Astrocyte (in vitro differentiated cells and primary cell): ENCODE measurements at regions not wholly inside any gene's neighbourhood (a gene's known extent, or its start where the extent isn't known, plus 50 kb on each side); places are given as distances from the start of the nearest gene placed in this dataset.

Experiments
- DNase-seq: peaks from one replicate; pipeline ENCODE4 v3.0.0-alpha.2; 2010; ENCODE audit warnings: low read depth
- FAIRE-seq: peaks from 2 replicates; lab custom pipeline; 2011; peaks lifted over from hg19 to GRCh38; lab: Jason Lieb, UNC
- H2AFZ ChIP-seq: 2 replicates; pipeline ENCODE4 v1.6.0; 2012; ENCODE audit warnings: low read depth, low read length, inconsistent platforms
- H3K27ac ChIP-seq: 2 replicates; pipeline ENCODE4 v1.5.1; 2011; ENCODE audit warnings: low read depth, low read length, inconsistent platforms
- H3K27me3 ChIP-seq: 2 replicates; pipeline ENCODE4 v1.6.0; 2011; ENCODE audit warnings: low read length, inconsistent platforms; ENCODE audit not compliant: insufficient read depth
- H3K36me3 ChIP-seq: 2 replicates; pipeline ENCODE4 v1.5.1; 2011; ENCODE audit warnings: low read length, inconsistent platforms; ENCODE audit not compliant: insufficient read depth
- H3K4me1 ChIP-seq: 2 replicates; pipeline ENCODE4 v1.5.1; 2011; ENCODE audit warnings: low read length, inconsistent platforms; ENCODE audit not compliant: insufficient read depth
- H3K4me2 ChIP-seq: 2 replicates; pipeline ENCODE4 v1.6.0; 2012; ENCODE audit warnings: low read length, inconsistent platforms
- H3K4me3 ChIP-seq: 2 replicates; pipeline ENCODE4 v1.5.1; 2011; ENCODE audit warnings: low read depth, mild to moderate bottlenecking, low read length, inconsistent platforms; ENCODE audit not compliant: insufficient read depth
- H3K79me2 ChIP-seq: 2 replicates; pipeline ENCODE4 v1.6.0; 2012; ENCODE audit warnings: mild to moderate bottlenecking, low read length, inconsistent platforms; ENCODE audit not compliant: insufficient read depth
- H3K9ac ChIP-seq: 2 replicates; pipeline ENCODE4 v1.6.0; 2012; ENCODE audit warnings: mild to moderate bottlenecking, low read length, inconsistent platforms
- H3K9me3 ChIP-seq: 2 replicates; pipeline ENCODE4 v1.5.1; 2012; ENCODE audit warnings: low read depth, mild to moderate bottlenecking, low read length, inconsistent platforms; ENCODE audit not compliant: insufficient read depth
- H4K20me1 ChIP-seq: 2 replicates; pipeline ENCODE4 v1.6.0; 2012; ENCODE audit warnings: low read length, inconsistent platforms; ENCODE audit not compliant: insufficient read depth
- H3K27ac Mint-ChIP-seq: one replicate; pipeline ENCODE4 v1.8.0; 2021; ENCODE audit warnings: mild to moderate bottlenecking, mixed read lengths; ENCODE audit not compliant: unreplicated experiment
- H3K27me3 Mint-ChIP-seq: one replicate; pipeline ENCODE4 v1.8.0; 2021; ENCODE audit warnings: low read depth, mixed read lengths; ENCODE audit not compliant: unreplicated experiment
- H3K36me3 Mint-ChIP-seq: one replicate; pipeline ENCODE4 v1.8.0; 2021; ENCODE audit warnings: low read depth, mixed read lengths; ENCODE audit not compliant: unreplicated experiment
- H3K4me1 Mint-ChIP-seq: one replicate; pipeline ENCODE4 v1.8.0; 2021; ENCODE audit warnings: low read depth, mixed read lengths; ENCODE audit not compliant: unreplicated experiment
- H3K4me3 Mint-ChIP-seq: one replicate; pipeline ENCODE4 v1.8.0; 2021; ENCODE audit warnings: mild to moderate bottlenecking, moderate library complexity, mixed read lengths; ENCODE audit not compliant: unreplicated experiment
- H3K9me3 Mint-ChIP-seq: one replicate; pipeline ENCODE4 v1.8.0; 2021; ENCODE audit warnings: mild to moderate bottlenecking, mixed read lengths; ENCODE audit not compliant: unreplicated experiment
- EZH2 ChIP-seq: IDR thresholded peaks from 2 replicates; pipeline ENCODE4 v1.6.1; 2012; ENCODE audit warnings: mild to moderate bottlenecking, low read length, inconsistent platforms; ENCODE audit not compliant: insufficient read depth
- TF ChIP-seq, protein P1 (sequence below): IDR thresholded peaks from 2 replicates; pipeline ENCODE4 v1.5.1; 2011; ENCODE audit warnings: low read depth, mild to moderate bottlenecking, inconsistent platforms, low read length, moderate library complexity; ENCODE audit not compliant: insufficient read depth

DNA sequence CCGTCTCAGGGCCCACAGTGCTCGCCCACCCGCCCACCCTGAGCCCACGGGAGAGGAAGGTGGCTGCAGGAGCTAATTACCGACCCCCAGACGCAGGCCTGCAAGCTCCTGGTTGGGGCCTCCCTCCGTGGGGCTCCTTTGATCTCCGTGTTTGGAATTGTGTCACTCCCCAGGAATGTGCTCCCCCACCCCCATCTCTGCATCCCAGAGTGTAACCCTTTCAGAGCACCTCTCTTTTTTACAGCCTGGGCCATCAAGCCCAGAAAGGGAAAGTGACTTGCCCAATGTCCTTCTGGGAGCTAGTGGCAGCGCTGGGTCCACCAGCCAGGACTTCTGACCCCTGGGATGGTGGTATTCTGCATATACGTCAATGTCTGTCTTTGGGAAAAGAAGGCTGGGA lies 335.1 kb downstream of the CYRIA start:
- Mint-ChIP-seq H3K27me3 (peaks cover 8% of the 10 kb centered on the region), H3K4me3 (no peak overlapping the region), H3K4me1 (peaks cover 34% of the 10 kb centered on the region), H3K9me3 (peaks cover 2% of the 10 kb centered on the region), H3K36me3 (no peaks in the 10 kb centered on the region), H3K27ac (peak overlapping the region; percentile 10)
- no peaks in the 10 kb centered on the region for H4K20me1 ChIP-seq
- H3K36me3 ChIP-seq = no peaks in the 10 kb centered on the region
- H3K79me2 ChIP-seq = no peaks in the 10 kb centered on the region
- peaks cover 6% of the 10 kb centered on the region for H3K4me1 ChIP-seq
- H3K4me2 ChIP-seq = peak overlapping the region; percentile 46
- no peak overlapping the region for H3K27ac ChIP-seq
- FAIRE-seq = no peak
- no peak overlapping the region for H2AFZ ChIP-seq
- no peaks in the 10 kb centered on the region for H3K9me3 ChIP-seq
- no peak for DNase-seq
- H3K4me3 ChIP-seq = no peak overlapping the region
- H3K9ac ChIP-seq = no peak overlapping the region
- no peaks in the 10 kb centered on the region for H3K27me3 ChIP-seq
- TF ChIP-seq, protein P1, sequence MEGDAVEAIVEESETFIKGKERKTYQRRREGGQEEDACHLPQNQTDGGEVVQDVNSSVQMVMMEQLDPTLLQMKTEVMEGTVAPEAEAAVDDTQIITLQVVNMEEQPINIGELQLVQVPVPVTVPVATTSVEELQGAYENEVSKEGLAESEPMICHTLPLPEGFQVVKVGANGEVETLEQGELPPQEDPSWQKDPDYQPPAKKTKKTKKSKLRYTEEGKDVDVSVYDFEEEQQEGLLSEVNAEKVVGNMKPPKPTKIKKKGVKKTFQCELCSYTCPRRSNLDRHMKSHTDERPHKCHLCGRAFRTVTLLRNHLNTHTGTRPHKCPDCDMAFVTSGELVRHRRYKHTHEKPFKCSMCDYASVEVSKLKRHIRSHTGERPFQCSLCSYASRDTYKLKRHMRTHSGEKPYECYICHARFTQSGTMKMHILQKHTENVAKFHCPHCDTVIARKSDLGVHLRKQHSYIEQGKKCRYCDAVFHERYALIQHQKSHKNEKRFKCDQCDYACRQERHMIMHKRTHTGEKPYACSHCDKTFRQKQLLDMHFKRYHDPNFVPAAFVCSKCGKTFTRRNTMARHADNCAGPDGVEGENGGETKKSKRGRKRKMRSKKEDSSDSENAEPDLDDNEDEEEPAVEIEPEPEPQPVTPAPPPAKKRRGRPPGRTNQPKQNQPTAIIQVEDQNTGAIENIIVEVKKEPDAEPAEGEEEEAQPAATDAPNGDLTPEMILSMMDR = no peak
- TF ChIP-seq EZH2 = no peak

DNA sequence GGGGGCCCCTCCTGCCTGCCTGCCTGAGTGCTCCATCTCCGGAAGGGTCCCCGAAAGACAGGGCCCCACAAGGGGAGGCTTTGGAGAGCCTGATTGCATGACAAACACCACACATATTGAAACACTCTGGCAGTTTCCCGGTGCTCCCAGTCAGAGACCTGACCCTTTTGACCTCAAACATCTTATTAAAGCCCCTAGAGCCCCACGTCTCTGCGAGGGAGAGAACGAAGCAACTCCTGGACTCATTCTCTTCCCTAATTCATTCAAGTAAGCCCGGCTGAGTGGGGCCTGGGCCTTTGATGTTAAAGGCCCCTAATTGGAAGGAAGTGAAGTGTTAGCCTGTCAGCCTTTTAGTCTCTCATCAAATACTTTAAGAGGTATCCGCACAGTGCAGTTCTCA lies 335.6 kb downstream of the CYRIA start:
- no peaks in the 10 kb centered on the region for H3K79me2 ChIP-seq
- peak overlapping the region; percentile 12 for H3K4me3 Mint-ChIP-seq
- FAIRE-seq (no peak), DNase-seq (no peak)
- H3K27me3 ChIP-seq = no peaks in the 10 kb centered on the region
- H3K27ac ChIP-seq = no peak overlapping the region
- H3K36me3 Mint-ChIP-seq = no peaks in the 10 kb centered on the region
- no peak overlapping the region for H3K4me3 ChIP-seq
- H3K4me1 Mint-ChIP-seq = peaks cover 38% of the 10 kb centered on the region
- H3K9me3 ChIP-seq = no peaks in the 10 kb centered on the region
- H3K27ac Mint-ChIP-seq = peak overlapping the region; percentile 81
- peaks cover 2% of the 10 kb centered on the region for H3K9me3 Mint-ChIP-seq
- H3K4me1 ChIP-seq = peaks cover 6% of the 10 kb centered on the region
- H3K4me2 ChIP-seq = no peak overlapping the region
- H3K36me3 ChIP-seq = no peaks in the 10 kb centered on the region
- H3K27me3 Mint-ChIP-seq = peaks cover 5% of the 10 kb centered on the region
- no peak overlapping the region for H2AFZ ChIP-seq
- H4K20me1 ChIP-seq = no peaks in the 10 kb centered on the region
- H3K9ac ChIP-seq = no peak overlapping the region
- TF ChIP-seq EZH2 = no peak
- TF ChIP-seq, protein P1 = no peak

DNA sequence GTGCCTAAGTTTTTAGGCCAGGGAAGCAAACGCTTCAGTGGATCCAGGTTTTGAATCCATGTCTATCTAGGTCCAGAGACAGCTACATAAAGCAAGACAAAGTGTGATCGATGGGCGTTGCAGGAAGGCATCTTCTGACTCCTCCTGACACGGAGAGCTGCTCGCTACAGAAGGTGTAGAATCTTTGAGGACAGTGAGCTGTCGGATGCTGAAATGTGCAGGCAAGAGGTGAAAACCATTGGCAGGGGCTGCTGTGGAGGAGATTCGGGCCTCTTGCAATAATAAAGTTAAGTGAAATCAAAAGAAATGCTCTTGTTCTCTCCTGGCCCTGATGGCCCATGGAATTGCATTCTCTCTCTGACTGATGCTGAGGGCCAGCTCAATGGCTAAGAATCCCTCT lies 336.2 kb downstream of the CYRIA start:
- no peak overlapping the region for H3K4me3 ChIP-seq
- no peak for FAIRE-seq

More for the DNA sequence above, 336.2 kb downstream of the CYRIA start:
- peaks cover 2% of the 10 kb centered on the region for H3K27me3 Mint-ChIP-seq
- Histone ChIP-seq H3K27me3 (no peaks in the 10 kb centered on the region), H3K36me3 (no peaks in the 10 kb centered on the region), H3K9ac (no peak overlapping the region), H3K4me2 (no peak overlapping the region), H3K9me3 (no peaks in the 10 kb centered on the region), H4K20me1 (no peaks in the 10 kb centered on the region), H3K27ac (no peak overlapping the region), H3K79me2 (no peaks in the 10 kb centered on the region), H2AFZ (no peak overlapping the region), H3K4me1 (peaks cover 6% of the 10 kb centered on the region)
- H3K9me3 Mint-ChIP-seq = peaks cover 2% of the 10 kb centered on the region
- DNase-seq = no peak
- no peak overlapping the region for H3K4me3 Mint-ChIP-seq
- H3K4me1 Mint-ChIP-seq = peaks cover 38% of the 10 kb centered on the region
- TF ChIP-seq EZH2 = no peak
- TF ChIP-seq, protein P1 = no peak
- H3K27ac Mint-ChIP-seq = peak overlapping the region; percentile 81
- no peaks in the 10 kb centered on the region for H3K36me3 Mint-ChIP-seq
